HG03565 (cell line): ENCODE measurements at regions not wholly inside any gene's neighbourhood (a gene's known extent, or its start where the extent isn't known, plus 50 kb on each side); places are given as distances from the start of the nearest gene placed in this dataset.

Source experiments
- ATAC-seq: cut with Tn5 transposase; IDR thresholded peaks from one replicate; pipeline ENCODE4 v1.9.1; 2021; ENCODE audit warnings: mild to moderate bottlenecking, moderate library complexity; ENCODE audit not compliant: unreplicated experiment

DNA sequence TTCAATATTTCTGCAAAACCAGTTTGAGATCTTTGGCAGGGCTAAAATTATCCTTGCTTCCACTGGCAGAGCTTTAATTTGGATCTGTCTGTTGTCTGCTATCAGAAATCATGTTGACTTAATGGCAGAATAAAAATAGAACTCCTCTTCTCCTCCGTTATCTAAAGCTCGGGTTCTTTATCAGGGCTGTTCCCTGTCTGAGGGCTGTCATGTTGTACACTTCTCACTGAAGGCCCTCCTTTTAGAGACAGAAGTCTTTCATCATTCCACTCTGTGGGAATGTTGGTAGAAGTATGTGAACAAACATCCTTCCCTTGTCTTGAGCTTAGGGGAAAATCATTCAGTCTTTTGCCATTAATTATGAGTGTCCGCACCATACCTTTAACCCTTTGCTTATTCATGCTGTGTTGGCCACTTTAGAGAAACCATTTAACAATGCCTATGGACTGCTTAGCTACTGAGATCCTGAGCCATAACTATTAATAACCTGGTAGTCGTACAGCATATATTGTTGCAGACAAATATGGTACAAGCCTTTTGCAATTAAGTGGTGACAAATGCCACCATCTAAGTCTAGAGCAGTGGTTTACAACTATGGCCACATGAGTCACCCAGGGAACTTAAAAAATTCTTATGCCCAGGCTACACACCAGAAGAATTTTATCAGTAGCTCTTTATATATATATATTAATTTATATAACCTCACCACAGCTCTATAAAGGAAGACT, 226.0 kb upstream of the TPM1 start:
- no peak for ATAC-seq

DNA sequence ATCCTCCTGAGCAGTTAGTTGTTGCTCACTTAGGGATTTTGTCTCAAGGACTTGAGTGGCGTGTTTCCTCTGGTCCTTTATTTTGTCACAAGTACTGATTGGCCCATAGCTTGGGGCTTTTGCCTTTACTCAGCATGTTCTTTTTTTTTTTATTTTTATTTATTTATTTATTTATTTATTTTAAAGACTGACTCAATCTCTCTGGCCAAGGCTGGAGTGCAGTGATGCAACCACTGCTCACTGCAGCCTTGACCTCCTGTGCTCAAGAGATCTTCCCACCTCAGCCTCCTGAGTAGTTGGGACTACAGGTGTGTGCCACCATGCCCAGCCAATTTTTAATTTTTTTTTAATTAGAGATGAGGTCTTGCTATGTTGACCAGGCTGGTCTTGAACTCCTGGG, 223.9 kb upstream of the TPM1 start:
- no peak for ATAC-seq

DNA sequence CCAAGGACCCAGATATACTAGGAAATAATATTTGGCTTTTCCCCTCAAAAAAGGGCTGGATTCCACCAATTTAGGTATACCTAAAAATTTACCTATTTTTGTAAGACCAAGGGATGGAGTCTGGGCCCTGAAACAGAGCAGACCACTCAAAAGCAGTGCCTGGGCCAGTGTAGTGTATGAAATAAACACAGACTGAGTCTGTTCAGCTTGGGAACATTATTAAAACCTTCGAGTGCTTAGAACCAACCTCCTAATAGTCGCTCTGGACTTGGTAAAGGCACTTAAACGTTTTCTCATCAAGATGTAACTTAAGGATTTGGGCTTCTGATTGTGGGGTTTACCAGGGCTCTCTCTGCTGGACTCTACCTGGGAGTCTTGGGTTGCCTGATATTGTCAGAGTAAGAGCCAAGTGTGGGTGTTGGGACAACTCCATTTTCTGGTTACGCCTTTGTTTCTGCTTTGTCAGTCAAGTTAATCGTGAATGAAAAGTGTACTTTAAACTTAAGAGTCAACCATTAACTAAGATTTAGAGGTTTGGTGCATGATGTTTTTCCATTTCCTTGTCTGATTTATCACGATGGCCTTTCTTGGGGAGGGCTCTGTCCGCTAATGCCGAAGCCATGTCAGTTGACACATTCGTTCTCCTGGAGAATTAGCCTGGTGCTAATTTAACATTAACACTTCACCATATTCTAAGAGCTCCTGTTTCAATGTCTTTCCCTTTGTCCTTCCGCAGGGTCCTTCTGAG, 221.0 kb upstream of the TPM1 start:
- no peak for ATAC-seq

DNA sequence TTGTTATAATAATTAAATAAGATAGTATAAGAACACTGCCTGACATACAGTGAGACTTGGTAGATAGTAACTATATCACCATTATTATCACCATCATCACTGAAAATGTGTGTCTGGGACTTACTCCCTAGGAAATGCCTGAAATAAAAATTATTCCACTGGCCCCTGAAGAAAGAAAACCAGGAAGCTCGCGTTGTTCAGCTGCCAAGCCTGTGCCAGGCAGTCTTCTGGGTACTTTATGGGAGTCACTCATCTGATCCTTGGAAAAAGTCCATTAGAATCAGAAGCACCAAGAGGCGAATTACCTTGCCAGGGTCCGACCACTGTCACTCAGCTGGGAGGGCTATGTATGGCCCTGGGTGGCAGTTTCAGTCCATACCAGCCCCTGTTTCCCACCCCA, 220.3 kb upstream of the TPM1 start:
- no peak for ATAC-seq

DNA sequence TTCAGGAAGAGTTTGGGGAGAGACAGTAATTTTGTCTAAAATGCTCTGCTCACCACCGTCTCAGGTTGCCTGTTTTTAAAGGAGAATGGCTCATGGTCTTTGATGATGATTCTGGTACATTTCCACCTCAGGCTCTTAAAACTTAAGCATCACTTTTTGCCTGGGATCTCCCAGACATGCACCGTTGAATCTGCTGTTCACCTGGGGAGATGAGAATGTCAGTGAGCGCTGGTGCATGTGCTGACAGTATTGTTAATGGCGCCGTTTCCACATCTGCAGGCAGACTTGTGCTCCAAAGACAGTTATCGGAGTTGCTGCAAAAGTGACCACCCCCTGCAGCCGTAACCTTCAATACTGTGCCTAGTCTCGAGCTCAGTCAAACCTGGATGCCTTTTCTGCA, 219.0 kb upstream of the TPM1 start:
- ATAC-seq, result no peak

DNA sequence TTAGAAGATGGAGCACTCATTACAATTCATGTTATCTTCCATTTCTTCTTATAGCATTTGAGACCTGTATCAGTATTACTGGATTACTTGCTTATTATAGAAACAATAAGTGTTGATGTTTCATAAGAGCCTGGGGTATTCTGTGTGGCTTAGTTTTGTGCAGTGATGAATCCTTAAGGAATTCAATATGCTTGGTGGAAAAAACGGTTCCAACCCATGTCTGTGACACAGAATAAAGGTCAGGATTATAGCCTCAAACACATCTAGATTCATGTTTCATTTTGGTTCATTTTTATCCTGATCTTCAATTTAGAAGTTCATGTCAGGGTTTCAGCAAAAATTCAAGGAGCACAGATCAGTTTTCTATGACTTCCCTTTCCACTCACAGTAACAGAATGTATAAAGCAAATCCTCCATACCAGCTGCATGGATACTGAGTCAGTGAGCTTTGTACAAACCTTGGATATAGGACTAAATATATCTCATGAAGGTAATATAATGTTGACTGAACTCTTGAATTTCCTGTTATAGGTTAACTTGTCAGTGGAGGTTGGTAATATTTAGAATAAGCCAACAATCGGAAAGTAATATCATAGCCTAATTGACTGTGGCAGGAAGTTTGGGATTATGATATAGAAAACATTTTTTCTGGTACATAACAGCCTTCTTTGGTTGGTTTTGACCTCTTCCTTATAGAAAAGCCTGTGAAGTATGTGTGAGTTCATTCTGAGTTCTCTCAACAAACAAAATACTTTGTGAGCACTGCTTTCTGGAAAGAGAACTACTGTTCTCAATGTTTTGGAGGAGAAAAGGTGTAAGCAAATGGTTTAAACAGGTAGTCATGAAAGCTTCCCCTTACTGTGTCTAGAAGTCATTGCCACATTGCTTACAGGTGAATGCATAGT, 218.2 kb upstream of the TPM1 start:
- no peak for ATAC-seq

DNA sequence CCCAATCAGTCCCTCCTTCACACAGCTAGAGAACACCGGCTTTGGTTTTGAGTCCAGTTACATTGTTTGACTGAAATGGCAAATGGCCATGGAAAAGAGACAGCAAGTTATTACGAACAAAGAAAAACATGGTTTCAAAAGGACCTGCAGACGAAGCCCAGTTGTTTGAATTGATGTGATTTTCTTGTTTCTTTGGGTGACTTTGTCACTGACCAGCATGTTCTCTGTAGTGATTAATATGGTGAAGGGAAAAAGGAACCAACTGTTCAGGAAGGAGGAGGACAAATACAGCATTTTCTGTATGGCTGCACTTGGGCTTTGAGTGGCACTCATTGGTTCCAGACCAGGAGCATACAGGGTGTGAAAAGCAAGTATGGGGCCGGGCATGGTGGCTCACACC, 217.4 kb upstream of the TPM1 start:
- ATAC-seq, result no peak

DNA sequence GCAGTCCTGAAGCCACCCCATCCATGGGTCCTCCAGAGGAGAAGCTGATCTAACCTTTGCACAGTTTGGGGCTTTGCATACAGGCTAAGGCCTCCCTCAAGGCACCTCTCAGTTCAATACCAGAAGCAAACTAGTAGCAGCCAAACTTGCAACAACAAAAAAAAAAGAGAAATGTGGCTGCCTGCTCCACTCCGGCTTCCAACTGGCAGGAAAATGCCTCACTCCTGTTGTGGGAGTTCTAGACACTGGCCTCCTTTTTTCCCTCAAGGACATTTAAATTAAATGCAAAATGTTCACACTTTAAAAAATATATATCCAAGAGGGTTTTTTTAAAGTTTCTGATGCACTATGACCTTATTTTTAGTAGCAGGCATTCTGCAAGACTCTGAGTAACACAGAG, 216.0 kb upstream of the TPM1 start:
- no peak for ATAC-seq

DNA sequence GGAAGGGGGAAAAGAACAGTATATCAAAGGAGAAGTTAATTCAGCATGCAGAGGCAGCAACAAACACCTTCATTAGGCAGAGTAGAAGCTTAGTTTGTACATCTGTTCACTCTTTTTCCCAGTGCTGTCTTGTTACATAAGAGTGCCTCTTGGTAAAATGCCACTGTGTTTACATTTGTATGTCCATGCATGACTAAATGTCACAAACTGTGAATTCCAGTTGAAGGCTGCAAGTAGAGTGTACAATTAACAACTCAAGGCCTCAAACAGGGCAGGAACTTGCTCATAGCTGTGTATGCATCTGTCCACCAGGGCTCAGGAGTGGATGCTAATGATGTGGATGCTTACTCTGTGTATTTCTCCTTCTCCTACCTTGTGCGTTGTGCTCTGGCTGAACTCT, 214.2 kb upstream of the TPM1 start:
- no peak for ATAC-seq

DNA sequence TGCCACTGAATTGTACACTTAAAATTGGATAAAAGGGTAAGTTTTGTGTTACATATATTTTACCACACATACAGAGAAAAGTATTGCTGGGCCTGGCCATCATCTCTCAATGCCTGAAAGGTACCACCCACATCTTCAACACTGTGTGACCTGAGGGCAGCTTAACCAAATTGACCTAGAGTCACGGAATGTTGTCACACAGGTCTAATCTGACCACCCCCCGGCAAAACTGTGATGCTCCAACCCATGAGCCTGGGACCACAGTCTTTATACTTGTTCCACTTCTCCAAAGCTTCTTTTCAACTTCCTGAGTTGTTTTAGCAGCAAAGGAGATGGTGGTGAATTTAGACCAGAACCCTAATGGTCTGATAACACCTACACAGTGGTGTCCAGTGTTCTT, 210.3 kb upstream of the TPM1 start:
- no peak for ATAC-seq

DNA sequence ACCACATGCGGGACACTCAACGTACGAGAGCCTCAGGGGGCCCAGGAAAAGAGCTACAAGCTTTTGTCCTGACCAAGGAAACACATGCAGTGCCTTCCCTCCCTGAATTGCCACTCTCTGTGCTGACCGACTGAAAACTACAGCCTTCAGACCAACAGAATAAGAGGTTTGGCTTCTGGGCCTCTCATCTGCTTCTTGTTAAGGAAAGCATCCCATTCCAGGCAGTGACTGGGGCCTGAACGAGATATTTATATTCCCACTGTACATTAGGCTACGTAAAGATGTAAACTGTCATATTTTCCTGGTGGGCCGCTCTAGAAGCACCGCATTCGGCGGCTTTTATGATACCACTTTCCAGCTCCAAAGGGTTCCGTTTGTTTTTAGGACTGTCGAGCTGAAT, 208.9 kb upstream of the TPM1 start:
- ATAC-seq, result no peak

DNA sequence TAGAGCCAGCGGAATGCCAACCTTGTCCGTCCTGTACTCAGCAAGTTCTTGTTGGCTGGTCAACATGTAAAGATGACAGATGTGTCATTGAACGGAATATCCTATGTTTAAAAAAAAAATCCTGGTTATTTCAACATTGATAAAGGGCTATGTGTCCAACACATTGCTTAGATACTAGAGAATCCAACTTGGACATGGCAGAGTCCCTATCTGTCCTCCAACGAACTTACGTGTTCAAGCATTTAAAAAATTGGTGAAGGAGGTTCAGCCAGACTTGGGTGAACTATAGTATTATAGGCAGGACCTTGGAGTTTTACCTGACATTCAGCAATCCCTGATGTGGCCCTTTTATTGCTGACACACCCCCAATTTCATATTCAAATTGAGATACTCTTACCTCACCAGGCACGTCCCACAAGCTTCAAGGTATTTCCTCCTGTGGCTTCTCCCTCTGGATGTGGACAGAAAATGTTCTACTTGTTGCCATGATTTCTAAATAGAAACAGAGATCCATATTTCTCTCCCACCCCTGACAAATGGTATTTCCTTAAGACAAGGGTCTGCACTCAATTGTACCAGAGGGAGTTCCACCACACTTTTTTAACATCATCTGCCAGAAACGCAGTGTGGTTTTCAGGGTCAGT, 207.7 kb upstream of the TPM1 start:
- ATAC-seq, result no peak

DNA sequence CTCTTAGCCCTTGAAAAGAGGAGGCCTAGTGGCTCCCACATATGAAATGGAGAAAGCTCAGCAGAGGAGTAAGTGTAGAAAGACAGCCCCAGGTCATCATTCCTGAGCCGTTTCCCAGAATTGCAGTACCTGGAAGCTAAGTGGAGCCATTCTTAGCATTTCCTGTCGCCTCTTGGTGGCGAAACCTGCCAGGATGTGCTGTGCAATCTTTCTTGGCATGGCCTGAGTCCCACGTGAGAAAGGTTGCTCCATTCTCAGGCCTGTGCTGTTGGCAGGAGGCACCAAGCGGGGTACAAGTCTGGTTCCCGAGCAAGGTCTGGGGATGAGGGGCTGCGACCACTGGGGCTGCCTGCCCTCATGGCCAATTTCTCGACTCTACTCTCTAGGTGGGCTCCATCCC, 207.2 kb upstream of the TPM1 start:
- no peak for ATAC-seq

DNA sequence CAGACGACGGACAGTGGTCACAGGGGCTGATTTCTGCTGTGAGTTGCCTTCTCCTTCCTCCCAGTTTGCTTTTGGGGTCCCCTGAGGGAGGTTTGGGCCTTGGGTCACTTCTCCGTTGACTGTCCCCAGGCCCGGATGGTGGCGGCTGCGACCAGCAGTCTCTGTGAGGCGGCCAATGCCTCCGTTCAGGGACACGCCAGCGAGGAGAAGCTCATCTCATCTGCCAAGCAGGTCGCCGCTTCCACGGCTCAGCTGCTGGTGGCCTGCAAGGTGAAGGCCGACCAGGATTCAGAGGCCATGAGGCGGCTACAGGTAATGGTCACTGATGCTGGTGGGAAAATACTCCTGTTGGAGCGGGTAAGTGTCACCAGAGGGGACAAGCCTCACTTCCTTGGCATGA, 206.8 kb upstream of the TPM1 start:
- no peak for ATAC-seq

DNA sequence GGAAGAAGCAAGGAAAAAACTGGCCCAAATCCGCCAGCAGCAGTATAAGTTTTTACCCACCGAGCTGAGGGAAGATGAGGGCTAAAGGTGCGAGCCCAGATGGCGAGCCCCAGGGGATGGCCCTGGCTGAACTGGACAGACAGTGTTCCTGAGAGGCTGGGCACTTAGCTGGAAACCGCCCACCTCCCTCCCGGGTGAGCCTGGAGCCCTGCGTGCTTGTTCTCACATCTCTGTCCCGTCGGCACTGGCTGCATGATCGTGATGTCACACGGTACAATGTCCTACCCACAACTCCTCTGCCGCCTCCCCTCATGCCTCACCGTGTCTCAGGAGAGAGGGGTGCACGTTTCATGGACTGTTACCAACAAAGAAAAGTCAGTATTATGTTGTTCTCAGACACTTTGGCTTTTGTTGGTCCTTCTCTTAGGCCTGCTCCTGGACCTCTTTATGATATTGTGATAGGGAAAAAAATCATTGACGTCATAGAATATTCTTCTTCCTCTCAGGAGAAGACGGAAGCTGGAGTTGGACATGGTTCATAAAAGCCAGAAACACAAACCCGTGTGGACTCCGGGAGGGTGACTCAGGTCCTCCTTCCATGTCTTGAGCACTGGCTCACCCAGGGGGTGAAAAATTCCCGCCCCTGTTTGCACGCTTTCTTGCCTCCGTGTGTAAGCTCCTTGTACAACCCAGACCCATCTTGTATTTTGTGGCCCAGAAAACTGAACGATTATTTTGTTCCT, 201.8 kb upstream of the TPM1 start:
- no peak for ATAC-seq

DNA sequence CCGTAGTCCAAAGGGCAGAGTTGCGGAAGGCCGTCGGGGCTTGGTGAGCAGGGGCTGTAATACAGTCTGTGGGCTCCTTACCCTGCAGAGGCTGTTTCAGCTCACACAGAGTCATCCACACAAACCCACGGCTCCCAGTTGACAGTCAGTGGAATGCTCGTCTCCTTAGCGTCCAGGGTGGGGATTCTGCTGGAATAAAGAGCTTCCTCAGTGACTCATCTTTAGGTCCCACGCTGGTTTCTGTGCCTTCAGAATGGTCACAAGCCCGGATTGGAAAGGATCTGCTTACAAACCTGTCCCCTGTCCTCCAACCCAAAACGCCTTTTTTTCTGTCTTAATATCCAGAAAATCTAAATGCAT, 201.3 kb upstream of the TPM1 start:
- no peak for ATAC-seq

DNA sequence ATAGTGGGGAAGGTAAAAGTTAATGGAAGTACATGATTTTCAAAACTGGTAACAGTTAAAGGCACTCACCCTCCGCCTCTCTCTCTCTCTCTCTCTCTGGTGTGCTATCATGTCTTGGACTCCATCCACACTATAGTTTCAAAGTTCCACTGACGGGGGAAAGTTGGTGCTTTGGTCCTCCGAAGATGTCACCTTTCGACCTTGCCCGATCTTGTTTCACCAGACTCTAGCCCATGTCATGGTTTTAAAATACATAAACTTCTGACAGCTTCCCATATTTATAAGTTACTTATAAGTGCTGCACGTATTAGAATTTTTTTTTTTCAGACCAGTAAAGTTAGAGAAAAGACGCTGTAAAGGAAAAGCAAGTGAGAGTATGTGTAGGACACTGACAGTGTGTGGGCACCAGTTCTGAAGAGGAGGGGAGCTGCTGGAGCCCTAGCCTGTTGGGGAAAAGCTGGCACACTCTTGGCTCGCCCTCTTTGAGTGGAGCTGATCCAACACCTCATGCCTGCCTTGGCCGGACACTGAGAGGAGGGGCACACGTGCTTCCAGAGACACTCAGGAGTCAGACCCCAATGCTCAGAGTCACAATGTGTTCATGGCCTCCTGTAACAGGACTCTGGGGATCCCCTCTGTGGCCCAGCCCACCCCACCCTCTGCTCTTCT, 200.5 kb upstream of the TPM1 start:
- no peak for ATAC-seq

DNA sequence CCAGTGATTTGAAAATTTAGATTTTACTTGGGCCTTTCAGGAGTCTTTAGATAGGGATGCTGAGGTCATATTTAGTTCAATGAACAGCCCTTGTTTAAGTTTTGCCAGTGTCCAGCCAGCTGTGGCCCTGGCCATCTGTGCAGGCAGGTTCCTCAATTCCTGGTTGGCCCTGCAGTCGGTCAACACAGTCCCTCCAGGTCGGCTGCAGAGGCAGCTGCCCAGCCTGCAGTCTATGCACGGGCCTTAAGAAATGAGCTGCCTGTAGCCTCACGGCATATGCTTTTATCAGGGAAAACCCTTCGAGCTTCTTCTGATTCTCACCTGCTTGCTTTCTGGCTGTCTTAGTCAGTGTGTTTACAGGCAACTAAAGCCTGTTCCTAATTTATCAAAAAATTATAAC, 199.2 kb upstream of the TPM1 start:
- ATAC-seq, result no peak

DNA sequence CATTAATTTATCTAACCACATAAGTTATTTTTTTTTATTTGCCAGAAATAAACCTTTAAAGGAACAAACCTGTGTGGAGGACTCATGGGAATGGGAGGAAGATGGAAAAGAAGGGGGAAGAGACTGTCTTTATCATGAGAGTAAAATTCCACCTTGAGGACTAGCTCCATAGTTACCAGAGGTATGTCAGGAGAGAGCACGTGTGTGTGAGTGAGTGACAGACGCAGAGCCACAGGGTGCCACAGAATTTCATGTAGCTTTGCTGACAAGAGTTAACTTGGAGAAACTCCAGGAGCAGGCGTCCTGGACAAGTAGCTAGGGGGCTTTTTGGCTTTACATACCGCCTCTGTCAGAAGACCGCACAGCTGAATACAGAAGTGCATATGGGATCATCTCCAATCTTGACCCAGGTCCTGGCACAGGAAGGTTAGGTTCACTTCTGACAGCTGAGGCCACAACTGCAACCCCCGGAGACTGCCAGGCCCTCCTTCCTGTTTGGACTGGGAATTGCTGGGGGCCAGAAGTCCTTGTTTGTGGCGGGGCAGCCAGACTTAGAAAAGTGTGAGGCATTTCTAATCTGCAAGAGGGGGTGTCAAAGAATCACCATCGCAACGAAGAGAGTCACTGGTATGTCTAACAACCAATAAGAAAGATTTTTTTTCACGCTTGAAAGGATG, 197.8 kb upstream of the TPM1 start:
- ATAC-seq, result no peak
